ENCODE measurements at regions not wholly inside any gene's neighbourhood (a gene's known extent, or its start where the extent isn't known, plus 50 kb on each side); places are given as distances from the start of the nearest gene placed in this dataset.

GRCh38 chr22:46098525-46099475 is 51.5 kb upstream of the PPARA start:
- intact Hi-C loops (cut with DNase I): no loop called here
- Histone ChIP-seq H3K36me3 (peaks cover 68% of the 10 kb centered on the region), H3K4me1 (peaks cover 53% of the 10 kb centered on the region), H3K27ac (peak overlapping the region; percentile 33), H3K9me3 (no peaks in the 10 kb centered on the region), H3K27me3 (ENCODE audit: low read depth) (no peaks in the 10 kb centered on the region), H3K4me3 (no peak overlapping the region)
- ATAC-seq: no peak
- TF ChIP-seq, protein P1, sequence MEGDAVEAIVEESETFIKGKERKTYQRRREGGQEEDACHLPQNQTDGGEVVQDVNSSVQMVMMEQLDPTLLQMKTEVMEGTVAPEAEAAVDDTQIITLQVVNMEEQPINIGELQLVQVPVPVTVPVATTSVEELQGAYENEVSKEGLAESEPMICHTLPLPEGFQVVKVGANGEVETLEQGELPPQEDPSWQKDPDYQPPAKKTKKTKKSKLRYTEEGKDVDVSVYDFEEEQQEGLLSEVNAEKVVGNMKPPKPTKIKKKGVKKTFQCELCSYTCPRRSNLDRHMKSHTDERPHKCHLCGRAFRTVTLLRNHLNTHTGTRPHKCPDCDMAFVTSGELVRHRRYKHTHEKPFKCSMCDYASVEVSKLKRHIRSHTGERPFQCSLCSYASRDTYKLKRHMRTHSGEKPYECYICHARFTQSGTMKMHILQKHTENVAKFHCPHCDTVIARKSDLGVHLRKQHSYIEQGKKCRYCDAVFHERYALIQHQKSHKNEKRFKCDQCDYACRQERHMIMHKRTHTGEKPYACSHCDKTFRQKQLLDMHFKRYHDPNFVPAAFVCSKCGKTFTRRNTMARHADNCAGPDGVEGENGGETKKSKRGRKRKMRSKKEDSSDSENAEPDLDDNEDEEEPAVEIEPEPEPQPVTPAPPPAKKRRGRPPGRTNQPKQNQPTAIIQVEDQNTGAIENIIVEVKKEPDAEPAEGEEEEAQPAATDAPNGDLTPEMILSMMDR (IDR thresholded peaks at IDR 0.05): no peak
- no peak for DNase-seq

GRCh38 chr22:46099740-46100139 is 50.6 kb upstream of the PPARA start:
- TF ChIP-seq, protein P1 (IDR thresholded peaks at IDR 0.05): no peak
- Histone ChIP-seq H3K36me3 (peaks cover 70% of the 10 kb centered on the region), H3K4me1 (peaks cover 53% of the 10 kb centered on the region), H3K27ac (peak overlapping the region; percentile 18), H3K27me3 (ENCODE audit: low read depth) (no peaks in the 10 kb centered on the region), H3K4me3 (no peak overlapping the region), H3K9me3 (no peaks in the 10 kb centered on the region)
- ATAC-seq (no peak), DNase-seq (no peak)
- intact Hi-C loops (cut with DNase I): no loop called here

- TF ChIP-seq, protein P1 (IDR thresholded peaks at IDR 0.05): no peak
- DNase-seq: no peak
- no peak overlapping the region for H3K27ac ChIP-seq
- H3K9me3 ChIP-seq: no peaks in the 10 kb centered on the region
- H3K36me3 ChIP-seq: peaks cover 78% of the 10 kb centered on the region
- no peaks in the 10 kb centered on the region for H3K27me3 ChIP-seq (ENCODE audit: low read depth)
- H3K4me1 ChIP-seq: peaks cover 56% of the 10 kb centered on the region
- intact Hi-C loops (cut with DNase I): no loop called here
- no peak for ATAC-seq
- H3K4me3 ChIP-seq: no peak overlapping the region
Measured at GRCh38 chr22:46100401-46101105, 49.8 kb upstream of the PPARA start.

Small RNAs in the stretch of these regions (microRNA-seq; reads per million reads assigned to microRNA genes)
- 1.5 reads per million for gene MIR3619 (ENCODE audit: borderline number of aligned reads)
